ENCODE measurements at regions not wholly inside any gene's neighbourhood (a gene's known extent, or its start where the extent isn't known, plus 50 kb on each side); places are given as distances from the start of the nearest gene placed in this dataset.

DNA sequence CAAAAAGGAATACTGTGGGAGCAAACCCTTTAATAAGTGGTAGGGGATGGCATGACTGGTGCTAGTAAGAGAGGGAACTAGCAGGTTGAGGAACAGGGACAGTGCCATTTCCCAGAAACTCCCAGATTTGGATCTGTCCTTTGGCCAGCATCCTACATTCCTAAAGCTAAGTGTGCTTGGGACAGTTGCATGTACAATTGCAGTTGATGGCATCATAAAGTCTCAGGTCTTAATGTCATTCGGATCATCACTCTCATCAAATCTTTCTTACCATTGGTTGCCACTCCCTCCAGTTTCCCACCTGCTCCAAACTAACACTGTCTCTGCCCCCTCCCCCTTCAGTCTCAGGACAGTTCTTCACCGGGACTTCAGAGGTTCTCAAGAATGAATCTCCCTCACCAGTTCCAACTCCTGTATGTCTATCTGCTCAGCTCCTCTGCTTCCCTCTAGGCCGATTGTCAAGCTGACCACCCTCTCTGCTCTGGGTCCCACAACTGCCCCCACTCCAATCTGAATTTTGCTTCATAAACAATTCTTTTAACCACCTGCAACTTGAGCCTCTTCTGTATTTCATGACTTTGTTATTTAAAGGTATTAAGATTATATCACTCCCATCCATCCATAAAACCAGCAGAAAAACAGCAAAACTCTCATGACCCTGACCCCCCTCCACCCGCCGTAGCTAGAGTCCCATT, 260.8 kb downstream of the CGGBP1 start:
- TF ChIP-seq, protein P1, sequence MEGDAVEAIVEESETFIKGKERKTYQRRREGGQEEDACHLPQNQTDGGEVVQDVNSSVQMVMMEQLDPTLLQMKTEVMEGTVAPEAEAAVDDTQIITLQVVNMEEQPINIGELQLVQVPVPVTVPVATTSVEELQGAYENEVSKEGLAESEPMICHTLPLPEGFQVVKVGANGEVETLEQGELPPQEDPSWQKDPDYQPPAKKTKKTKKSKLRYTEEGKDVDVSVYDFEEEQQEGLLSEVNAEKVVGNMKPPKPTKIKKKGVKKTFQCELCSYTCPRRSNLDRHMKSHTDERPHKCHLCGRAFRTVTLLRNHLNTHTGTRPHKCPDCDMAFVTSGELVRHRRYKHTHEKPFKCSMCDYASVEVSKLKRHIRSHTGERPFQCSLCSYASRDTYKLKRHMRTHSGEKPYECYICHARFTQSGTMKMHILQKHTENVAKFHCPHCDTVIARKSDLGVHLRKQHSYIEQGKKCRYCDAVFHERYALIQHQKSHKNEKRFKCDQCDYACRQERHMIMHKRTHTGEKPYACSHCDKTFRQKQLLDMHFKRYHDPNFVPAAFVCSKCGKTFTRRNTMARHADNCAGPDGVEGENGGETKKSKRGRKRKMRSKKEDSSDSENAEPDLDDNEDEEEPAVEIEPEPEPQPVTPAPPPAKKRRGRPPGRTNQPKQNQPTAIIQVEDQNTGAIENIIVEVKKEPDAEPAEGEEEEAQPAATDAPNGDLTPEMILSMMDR (IDR thresholded peaks at IDR 0.05), result no peak
- TF ChIP-seq POLR2A (IDR thresholded peaks at IDR 0.05; ENCODE audit: low read depth), result no peak
